VCaP (cell line): ENCODE measurements at regions not wholly inside any gene's neighbourhood (a gene's known extent, or its start where the extent isn't known, plus 50 kb on each side); places are given as distances from the start of the nearest gene placed in this dataset.

Experiments
- H3K27ac ChIP-seq: fragments of 450-650 bp; 2 replicates; pipeline ENCODE4 v1.5.1; 2017
- CTCF ChIP-seq: fragments of 450-650 bp; conservative IDR thresholded peaks from 2 replicates; pipeline ENCODE4 v1.5.1; 2017; ENCODE audit warnings: mild to moderate bottlenecking, moderate library complexity

GRCh38 chr5:158394102-158394501 lies 535.2 kb upstream of the CLINT1 start:
- TF ChIP-seq CTCF, result no peak
- no peak overlapping the region for H3K27ac ChIP-seq

- TF ChIP-seq CTCF, result no peak
- no peak overlapping the region for H3K27ac ChIP-seq
These were observed 534.5 kb upstream of the CLINT1 start for GRCh38 chr5:158393457-158393856.

GRCh38 chr5:158392753-158393152 lies 533.8 kb upstream of the CLINT1 start:
- TF ChIP-seq CTCF, result no peak
- no peak overlapping the region for H3K27ac ChIP-seq

- H3K27ac ChIP-seq, result no peak overlapping the region
- no peak for TF ChIP-seq CTCF
These were observed 531.6 kb upstream of the CLINT1 start for GRCh38 chr5:158390577-158390976.

- no peak overlapping the region for H3K27ac ChIP-seq
- no peak for TF ChIP-seq CTCF
These were observed 530.8 kb upstream of the CLINT1 start for GRCh38 chr5:158389786-158390185.

- no peak overlapping the region for H3K27ac ChIP-seq
- TF ChIP-seq CTCF, result no peak
These were observed 529.1 kb upstream of the CLINT1 start for GRCh38 chr5:158388021-158388420.

GRCh38 chr5:158387499-158387898 lies 528.6 kb upstream of the CLINT1 start:
- no peak overlapping the region for H3K27ac ChIP-seq
- TF ChIP-seq CTCF, result no peak

GRCh38 chr5:158385982-158386381 lies 527.0 kb upstream of the CLINT1 start:
- no peak for TF ChIP-seq CTCF
- H3K27ac ChIP-seq, result no peak overlapping the region
